PC-9 (cell line): ENCODE measurements at regions not wholly inside any gene's neighbourhood (a gene's known extent, or its start where the extent isn't known, plus 50 kb on each side); places are given as distances from the start of the nearest gene placed in this dataset.

ENCODE experiments used
- BruUV-seq: library from RNA; stranded (reverse); fragments of 400-500 nt; replicated peaks from 2 replicates; lab custom pipeline; 2021; lab: Mats Ljungman, UMichigan
- CTCF ChIA-PET: fragments of 300-600 bp; sonication (Branson Sonifier 250); formaldehyde crosslinking; loops from one replicate; lab custom pipeline; 2022; ENCODE audit warnings: antibody characterized with exemption; lab: Charles Lee
- POLR2A ChIA-PET: fragments of 300-600 bp; sonication (Branson Sonifier 250); formaldehyde crosslinking; loops from one replicate; lab custom pipeline; 2022; ENCODE audit warnings: antibody characterized with exemption; ENCODE audit not compliant: unreplicated experiment; lab: Charles Lee
- DNase-seq, 2 experiments: peaks; one replicate each; pipeline versions ENCODE4 v3.0.0 to v3.0.0-alpha.2; 2015 to 2022; ENCODE audit warnings: mixed read lengths in 1 of 2
- H2AFZ ChIP-seq: fragments of 200-600 bp; sonication (generic); 2 replicates; pipeline ENCODE4 v1.8.1; 2017; ENCODE audit warnings: antibody characterized with exemption
- H3F3A ChIP-seq: fragments of 200-600 bp; sonication (generic); 2 replicates; pipeline ENCODE4 v1.8.1; 2017; ENCODE audit warnings: antibody characterized with exemption, mild to moderate bottlenecking, low read depth; ENCODE audit not compliant: insufficient read depth
- H3K27ac ChIP-seq: fragments of 200-600 bp; sonication (generic); 2 replicates; pipeline ENCODE4 v1.6.1; 2016; ENCODE audit warnings: mixed run types
- H3K27me3 ChIP-seq: fragments of 200-600 bp; sonication (generic); 2 replicates; pipeline ENCODE4 v1.6.1; 2016; ENCODE audit warnings: low read depth, mixed run types; ENCODE audit not compliant: insufficient read depth
- H3K36me3 ChIP-seq: fragments of 200-600 bp; sonication (generic); 2 replicates; pipeline ENCODE4 v1.6.1; 2016; ENCODE audit warnings: low read depth, mixed run types
- H3K4me1 ChIP-seq: fragments of 200-600 bp; sonication (generic); replicated peaks from 2 replicates; pipeline ENCODE4 v1.6.1; 2016; ENCODE audit warnings: mixed run types; ENCODE audit not compliant: insufficient read depth
- H3K4me2 ChIP-seq: fragments of 200-600 bp; sonication (generic); 2 replicates; pipeline ENCODE4 v1.6.1; 2017; ENCODE audit warnings: mixed run types
- H3K4me3 ChIP-seq: fragments of 200-600 bp; sonication (generic); 2 replicates; pipeline ENCODE4 v1.6.1; 2016; ENCODE audit warnings: mixed run types
- H3K79me2 ChIP-seq: fragments of 200-600 bp; sonication (generic); 2 replicates; pipeline ENCODE4 v1.6.1; 2017; ENCODE audit warnings: low read depth, mixed run types
- H3K9me2 ChIP-seq: fragments of 200-600 bp; sonication (generic); 2 replicates; pipeline ENCODE4 v1.8.1; 2017; ENCODE audit warnings: mild to moderate bottlenecking; ENCODE audit not compliant: insufficient read depth
- H3K9me3 ChIP-seq: fragments of 200-600 bp; sonication (generic); 2 replicates; pipeline ENCODE4 v1.8.1; 2016; ENCODE audit warnings: low read depth; ENCODE audit not compliant: insufficient read depth
- H4K20me1 ChIP-seq: fragments of 200-600 bp; sonication (generic); 2 replicates; pipeline ENCODE4 v1.8.1; 2017; ENCODE audit not compliant: insufficient read depth
- EZH2 ChIP-seq: fragments of 200-600 bp; sonication (generic); IDR thresholded peaks from 2 replicates; pipeline ENCODE4 v1.8.0; 2017; ENCODE audit warnings: antibody characterized with exemption, low read depth
- intact Hi-C: fragments of 100-400 bp; cut with micrococcal nuclease; formaldehyde crosslinking; loops from one replicate; pipeline ENCODE4 v1.10.0; 2022; ENCODE audit not compliant: unreplicated experiment
- TF ChIP-seq, protein P1 (sequence below): fragments of 200-600 bp; sonication (generic); conservative IDR thresholded peaks from 2 replicates; pipeline ENCODE4 v1.6.1; 2017; ENCODE audit warnings: mixed run types, antibody characterized with exemption, mild to moderate bottlenecking, moderate library complexity

GRCh38 chr4:119841361-119841760 is 212.8 kb upstream of the PDE5A start:
- intact Hi-C loops = no loop called here
- Histone ChIP-seq H3K4me3 (no peak overlapping the region), H3K36me3 (no peaks in the 10 kb centered on the region), H3K79me2 (no peaks in the 10 kb centered on the region), H4K20me1 (no peaks in the 10 kb centered on the region), H3K27me3 (no peaks in the 10 kb centered on the region), H3K27ac (no peak overlapping the region), H3K4me1 (no peaks in the 10 kb centered on the region), H3F3A (no peaks in the 10 kb centered on the region), H2AFZ (no peak overlapping the region), H3K4me2 (no peak overlapping the region), H3K9me2 (no peaks in the 10 kb centered on the region), H3K9me3 (no peaks in the 10 kb centered on the region)
- peak; percentile 2 to 35 for DNase-seq
- POLR2A ChIA-PET = no interaction called here
- CTCF ChIA-PET = no interaction called here
- TF ChIP-seq, protein P1, sequence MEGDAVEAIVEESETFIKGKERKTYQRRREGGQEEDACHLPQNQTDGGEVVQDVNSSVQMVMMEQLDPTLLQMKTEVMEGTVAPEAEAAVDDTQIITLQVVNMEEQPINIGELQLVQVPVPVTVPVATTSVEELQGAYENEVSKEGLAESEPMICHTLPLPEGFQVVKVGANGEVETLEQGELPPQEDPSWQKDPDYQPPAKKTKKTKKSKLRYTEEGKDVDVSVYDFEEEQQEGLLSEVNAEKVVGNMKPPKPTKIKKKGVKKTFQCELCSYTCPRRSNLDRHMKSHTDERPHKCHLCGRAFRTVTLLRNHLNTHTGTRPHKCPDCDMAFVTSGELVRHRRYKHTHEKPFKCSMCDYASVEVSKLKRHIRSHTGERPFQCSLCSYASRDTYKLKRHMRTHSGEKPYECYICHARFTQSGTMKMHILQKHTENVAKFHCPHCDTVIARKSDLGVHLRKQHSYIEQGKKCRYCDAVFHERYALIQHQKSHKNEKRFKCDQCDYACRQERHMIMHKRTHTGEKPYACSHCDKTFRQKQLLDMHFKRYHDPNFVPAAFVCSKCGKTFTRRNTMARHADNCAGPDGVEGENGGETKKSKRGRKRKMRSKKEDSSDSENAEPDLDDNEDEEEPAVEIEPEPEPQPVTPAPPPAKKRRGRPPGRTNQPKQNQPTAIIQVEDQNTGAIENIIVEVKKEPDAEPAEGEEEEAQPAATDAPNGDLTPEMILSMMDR = no peak
- no peak for TF ChIP-seq EZH2
- no TSS peak for BruUV-seq

- Histone ChIP-seq H3K9me2 (no peaks in the 10 kb centered on the region), H3K9me3 (no peaks in the 10 kb centered on the region), H3K4me1 (no peaks in the 10 kb centered on the region), H3F3A (no peaks in the 10 kb centered on the region), H3K36me3 (no peaks in the 10 kb centered on the region), H3K4me2 (no peak overlapping the region), H3K4me3 (no peak overlapping the region), H4K20me1 (no peaks in the 10 kb centered on the region), H3K27ac (no peak overlapping the region), H3K27me3 (no peaks in the 10 kb centered on the region), H2AFZ (no peak overlapping the region), H3K79me2 (no peaks in the 10 kb centered on the region)
- TF ChIP-seq, protein P1 = no peak
- TF ChIP-seq EZH2 = no peak
- no TSS peak for BruUV-seq
- POLR2A ChIA-PET = no interaction called here
- DNase-seq = no peak
- intact Hi-C loops = no loop called here
- CTCF ChIA-PET = interaction anchor here (0.6 kb wide), 1 partner anchor 216 kb away, joined by 11 read pairs; no protein-coding TSS in a partner anchor
These were observed 207.0 kb upstream of the PDE5A start for GRCh38 chr4:119835613-119835910.

- ChIA-PET POLR2A (no interaction called here), CTCF (interaction anchor here (0.6 kb wide), 1 partner anchor 216 kb away, joined by 11 read pairs; no protein-coding TSS in a partner anchor)
- no TSS peak for BruUV-seq
These were observed 206.5 kb upstream of the PDE5A start for GRCh38 chr4:119834906-119835612.

More at GRCh38 chr4:119834906-119835612, 206.5 kb upstream of the PDE5A start:
- Histone ChIP-seq H3K36me3 (no peaks in the 10 kb centered on the region), H3K27me3 (no peaks in the 10 kb centered on the region), H3K27ac (no peak overlapping the region), H3K9me3 (no peaks in the 10 kb centered on the region), H2AFZ (no peak overlapping the region), H3K4me3 (no peak overlapping the region), H3K9me2 (no peaks in the 10 kb centered on the region), H3K79me2 (no peaks in the 10 kb centered on the region), H3F3A (no peaks in the 10 kb centered on the region), H4K20me1 (no peaks in the 10 kb centered on the region), H3K4me1 (no peaks in the 10 kb centered on the region), H3K4me2 (no peak overlapping the region)
- TF ChIP-seq, protein P1 = no peak
- TF ChIP-seq EZH2 = no peak
- no peak for DNase-seq
- intact Hi-C loops = no loop called here
